HG02623 (cell line): ENCODE measurements at regions not wholly inside any gene's neighbourhood (a gene's known extent, or its start where the extent isn't known, plus 50 kb on each side); places are given as distances from the start of the nearest gene placed in this dataset.

ENCODE experiments used
- ATAC-seq: cut with Tn5 transposase; IDR thresholded peaks from one replicate; pipeline ENCODE4 v1.9.1; 2021; ENCODE audit warnings: moderate library complexity; ENCODE audit not compliant: unreplicated experiment

- no peak for ATAC-seq
These were observed 207.2 kb downstream of the SPRY2 start for GRCh38 chr13:80133631-80134261.

GRCh38 chr13:80132741-80133601, 208.0 kb downstream of the SPRY2 start:
- no peak for ATAC-seq

- no peak for ATAC-seq
These were observed 209.7 kb downstream of the SPRY2 start for GRCh38 chr13:80131204-80131603.

GRCh38 chr13:80126389-80127068, 214.4 kb downstream of the SPRY2 start:
- no peak for ATAC-seq

GRCh38 chr13:80123945-80124344, 217.0 kb downstream of the SPRY2 start:
- ATAC-seq: no peak

GRCh38 chr13:80121038-80121437, 219.9 kb downstream of the SPRY2 start:
- ATAC-seq: no peak

- no peak for ATAC-seq
These were observed 222.4 kb downstream of the SPRY2 start for GRCh38 chr13:80118506-80118905.

- ATAC-seq: no peak
These were observed 222.8 kb downstream of the SPRY2 start for GRCh38 chr13:80118099-80118498.

- ATAC-seq: no peak
These were observed 223.4 kb downstream of the SPRY2 start for GRCh38 chr13:80117515-80117914.

- ATAC-seq: no peak
These were observed 224.8 kb downstream of the SPRY2 start for GRCh38 chr13:80116107-80116506.

- ATAC-seq: no peak
These were observed 225.3 kb downstream of the SPRY2 start for GRCh38 chr13:80115616-80116015.

- no peak for ATAC-seq
These were observed 227.0 kb downstream of the SPRY2 start for GRCh38 chr13:80113714-80114454.

GRCh38 chr13:80109303-80109702, 231.6 kb downstream of the SPRY2 start:
- no peak for ATAC-seq

- no peak for ATAC-seq
These were observed 235.6 kb downstream of the SPRY2 start for GRCh38 chr13:80105350-80105749.

- ATAC-seq: no peak
These were observed 239.9 kb downstream of the SPRY2 start for GRCh38 chr13:80101040-80101439.

- ATAC-seq: no peak
These were observed 240.3 kb downstream of the SPRY2 start for GRCh38 chr13:80100636-80101035.

GRCh38 chr13:80097561-80097960, 243.4 kb downstream of the SPRY2 start:
- ATAC-seq: no peak

- no peak for ATAC-seq
These were observed 244.5 kb downstream of the SPRY2 start for GRCh38 chr13:80096383-80096782.

GRCh38 chr13:80094526-80094925, 246.4 kb downstream of the SPRY2 start:
- no peak for ATAC-seq

- no peak for ATAC-seq
These were observed 247.0 kb downstream of the SPRY2 start for GRCh38 chr13:80093888-80094287.

GRCh38 chr13:80086304-80086721, 254.6 kb downstream of the SPRY2 start:
- no peak for ATAC-seq
